ENCODE measurements at regions not wholly inside any gene's neighbourhood (a gene's known extent, or its start where the extent isn't known, plus 50 kb on each side); places are given as distances from the start of the nearest gene placed in this dataset.

DNA sequence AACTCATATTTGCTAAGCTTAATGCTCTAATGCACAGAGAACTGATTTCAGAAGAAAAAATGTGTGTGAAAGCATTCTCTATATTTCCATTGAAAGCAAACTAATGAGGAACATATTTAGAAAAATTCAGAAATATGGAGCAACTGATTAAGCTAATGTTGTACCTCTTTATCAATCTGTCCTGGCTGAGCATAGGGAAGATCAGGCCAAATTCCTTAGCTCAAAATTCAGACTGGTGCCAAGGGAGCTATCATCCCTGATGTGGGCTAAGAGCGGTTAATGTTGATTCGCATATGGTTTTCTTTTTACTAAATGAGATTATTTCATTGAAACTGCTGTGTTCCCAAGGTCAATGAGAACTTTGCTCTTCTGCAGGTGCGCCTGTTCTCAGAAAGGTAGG lies 93.9 kb upstream of the HS3ST5 start:
- Mint-ChIP-seq H3K36me3 (ENCODE audit: low read depth) (no peaks in the 10 kb centered on the region), H3K27ac (no peak overlapping the region), H3K27me3 (no peaks in the 10 kb centered on the region), H3K4me1 (no peaks in the 10 kb centered on the region), H3K4me3 (no peak overlapping the region), H3K9me3 (no peaks in the 10 kb centered on the region)
- no peak for DNase-seq
- ATAC-seq, result no peak

DNA sequence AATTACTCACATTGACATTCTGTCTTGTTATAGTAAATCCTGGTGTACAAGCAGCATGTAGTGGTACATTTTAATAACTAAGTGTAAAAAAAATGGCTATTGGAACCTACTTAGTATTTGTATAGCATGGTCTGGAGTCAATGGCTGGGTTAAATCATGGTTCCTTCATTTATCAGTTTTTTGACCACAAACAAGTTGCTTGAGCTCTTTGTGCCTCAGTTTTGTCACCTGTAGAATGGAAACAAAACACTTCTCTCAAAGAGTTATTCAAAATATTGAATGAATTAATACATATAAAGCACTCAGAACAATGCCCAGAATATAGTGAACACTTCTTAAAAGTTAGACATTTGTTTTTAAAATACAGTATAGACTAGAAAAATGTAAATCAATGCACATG lies 93.2 kb upstream of the HS3ST5 start:
- Mint-ChIP-seq H3K36me3 (ENCODE audit: low read depth) (no peaks in the 10 kb centered on the region), H3K9me3 (no peaks in the 10 kb centered on the region), H3K4me3 (no peak overlapping the region)

DNA sequence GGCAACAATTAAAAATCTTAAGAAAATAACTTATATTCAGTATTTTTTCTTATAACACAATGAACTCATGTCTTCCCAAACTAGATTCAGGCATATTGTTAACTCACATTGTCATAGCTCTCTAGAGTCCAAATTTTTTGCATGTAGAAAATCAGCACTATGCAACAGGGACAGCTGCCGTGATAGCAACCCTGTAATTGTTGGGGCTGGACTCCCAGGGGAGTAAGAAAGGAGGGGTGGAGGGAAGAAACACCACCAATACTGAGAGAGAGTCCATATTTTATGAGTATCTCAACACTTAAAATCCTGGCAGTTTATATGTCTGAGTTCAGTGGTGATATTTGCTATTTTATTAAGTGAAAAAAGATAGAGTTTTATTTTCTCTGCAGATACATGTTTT lies 89.6 kb upstream of the HS3ST5 start:
- DNase-seq (no peak), ATAC-seq (no peak)
- Mint-ChIP-seq H3K27ac (no peak overlapping the region), H3K36me3 (ENCODE audit: low read depth) (no peaks in the 10 kb centered on the region), H3K4me3 (no peak overlapping the region), H3K27me3 (no peaks in the 10 kb centered on the region), H3K4me1 (no peaks in the 10 kb centered on the region), H3K9me3 (no peaks in the 10 kb centered on the region)

More for the DNA sequence above, 93.2 kb upstream of the HS3ST5 start:
- no peak overlapping the region for H3K27ac Mint-ChIP-seq
- no peaks in the 10 kb centered on the region for H3K4me1 Mint-ChIP-seq
- no peak for ATAC-seq
- H3K27me3 Mint-ChIP-seq, result no peaks in the 10 kb centered on the region
- no peak for DNase-seq

GRCh38 chr6:114431641-114432040 lies 88.8 kb upstream of the HS3ST5 start:
- H3K4me1 Mint-ChIP-seq, result no peaks in the 10 kb centered on the region
- ATAC-seq (no peak), DNase-seq (no peak)
- H3K27ac Mint-ChIP-seq, result no peak overlapping the region
- no peaks in the 10 kb centered on the region for H3K36me3 Mint-ChIP-seq (ENCODE audit: low read depth)
- H3K4me3 Mint-ChIP-seq, result no peak overlapping the region
- H3K9me3 Mint-ChIP-seq, result no peaks in the 10 kb centered on the region
- no peaks in the 10 kb centered on the region for H3K27me3 Mint-ChIP-seq

DNA sequence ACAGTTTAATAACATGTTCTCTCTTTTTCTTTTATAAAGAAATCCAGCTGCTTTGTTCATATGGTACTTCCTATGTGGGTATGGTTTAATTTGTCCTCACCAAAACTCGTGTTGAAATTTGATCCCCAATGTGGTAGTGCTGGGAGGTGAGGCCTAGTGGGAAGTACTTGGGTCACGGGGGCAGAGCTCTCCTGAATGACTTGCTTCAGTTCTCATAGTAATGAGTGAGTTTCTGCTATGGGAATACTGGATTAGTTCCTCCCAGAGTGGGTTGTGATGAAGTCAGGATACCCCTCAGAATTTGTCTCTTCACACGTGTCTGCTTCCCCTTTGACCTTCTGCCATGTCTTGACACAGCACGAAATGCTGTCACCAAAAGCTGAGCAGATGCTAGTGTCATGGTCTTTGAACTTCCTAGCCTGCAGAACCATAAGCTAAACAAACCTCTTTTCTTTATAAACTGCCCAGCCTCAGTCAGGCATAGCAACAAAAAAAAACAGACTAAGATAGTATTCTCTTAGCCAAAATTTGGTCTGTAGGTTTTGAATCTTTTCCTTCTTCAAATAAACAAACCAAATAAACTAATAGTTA lies 87.8 kb upstream of the HS3ST5 start:
- H3K9me3 Mint-ChIP-seq, result peaks cover 4% of the 10 kb centered on the region
- H3K4me1 Mint-ChIP-seq, result no peaks in the 10 kb centered on the region
- DNase-seq, result no peak
- H3K27ac Mint-ChIP-seq, result no peak overlapping the region
- H3K27me3 Mint-ChIP-seq, result no peaks in the 10 kb centered on the region
- ATAC-seq, result no peak
- H3K36me3 Mint-ChIP-seq (ENCODE audit: low read depth), result no peaks in the 10 kb centered on the region
- H3K4me3 Mint-ChIP-seq, result no peak overlapping the region

GRCh38 chr6:114428341-114428740 lies 85.5 kb upstream of the HS3ST5 start:
- no peaks in the 10 kb centered on the region for H3K36me3 Mint-ChIP-seq (ENCODE audit: low read depth)
- H3K4me1 Mint-ChIP-seq, result no peaks in the 10 kb centered on the region
- no peak overlapping the region for H3K27ac Mint-ChIP-seq
- DNase-seq (no peak), ATAC-seq (no peak)
- H3K9me3 Mint-ChIP-seq, result peaks cover 4% of the 10 kb centered on the region
- H3K27me3 Mint-ChIP-seq, result no peaks in the 10 kb centered on the region
- H3K4me3 Mint-ChIP-seq, result no peak overlapping the region

GRCh38 chr6:114421199-114421598 lies 78.4 kb upstream of the HS3ST5 start:
- H3K4me3 Mint-ChIP-seq, result no peak overlapping the region
- DNase-seq (no peak), ATAC-seq (no peak)
- H3K4me1 Mint-ChIP-seq, result no peaks in the 10 kb centered on the region
- H3K27ac Mint-ChIP-seq, result no peak overlapping the region
- peaks cover 4% of the 10 kb centered on the region for H3K9me3 Mint-ChIP-seq
- H3K36me3 Mint-ChIP-seq (ENCODE audit: low read depth), result no peaks in the 10 kb centered on the region
- no peaks in the 10 kb centered on the region for H3K27me3 Mint-ChIP-seq

DNA sequence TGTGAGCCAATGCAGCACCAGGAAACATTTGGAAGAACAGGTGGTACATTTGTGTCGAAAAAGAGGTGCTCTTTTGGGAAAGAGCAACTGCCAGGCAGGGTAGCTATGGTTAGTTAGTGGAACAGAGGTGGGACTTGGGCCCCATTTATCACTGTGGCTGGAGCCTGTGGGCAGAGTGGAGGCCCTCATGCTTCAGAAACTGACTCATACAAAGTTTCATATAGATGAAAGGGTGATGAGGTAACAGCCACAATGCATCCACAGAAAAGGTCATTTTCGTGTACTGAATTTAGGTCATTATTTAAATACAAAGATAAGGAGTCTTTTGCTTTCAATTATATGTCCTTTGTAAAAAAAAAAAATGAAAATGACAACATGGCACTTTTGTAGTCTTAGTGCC lies 76.4 kb upstream of the HS3ST5 start:
- Mint-ChIP-seq H3K36me3 (ENCODE audit: low read depth) (no peaks in the 10 kb centered on the region), H3K4me3 (no peak overlapping the region), H3K4me1 (no peaks in the 10 kb centered on the region), H3K9me3 (no peaks in the 10 kb centered on the region), H3K27me3 (peaks cover 2% of the 10 kb centered on the region), H3K27ac (no peak overlapping the region)
- peak; percentile 1 for DNase-seq
- peak; percentile 80 for ATAC-seq

DNA sequence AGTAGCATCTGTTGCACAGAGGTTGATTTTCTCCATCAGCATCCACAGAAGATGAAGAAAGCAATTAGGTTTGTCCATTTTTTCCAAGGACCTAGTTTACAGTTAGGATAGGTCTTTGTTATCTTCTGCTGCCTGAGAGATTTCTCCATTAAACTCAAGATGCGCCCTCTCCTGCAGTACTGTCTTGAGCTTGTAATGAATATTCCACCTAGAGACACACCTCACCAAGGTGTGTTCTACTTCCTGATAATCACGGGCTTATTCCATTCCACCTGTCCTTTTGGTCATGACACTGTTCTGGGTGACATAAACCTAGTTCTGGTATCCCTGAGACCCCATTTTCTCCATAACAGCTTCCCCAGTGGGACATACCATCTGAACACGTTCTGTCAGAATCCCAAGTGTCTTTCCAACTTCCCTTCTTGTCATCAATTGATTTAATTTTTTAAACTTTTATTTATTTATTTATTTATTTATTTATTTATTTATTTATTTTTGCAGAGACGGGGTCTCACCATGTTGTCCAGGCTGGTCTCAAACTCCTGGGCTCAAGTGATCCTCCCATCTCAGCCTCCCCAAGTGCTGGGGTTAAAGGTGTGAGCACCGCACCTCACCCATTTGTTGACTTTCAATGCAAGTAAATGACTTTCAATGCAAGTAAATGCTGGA lies 75.6 kb upstream of the HS3ST5 start:
- DNase-seq (no peak), ATAC-seq (no peak)
- no peak overlapping the region for H3K4me3 Mint-ChIP-seq
- H3K9me3 Mint-ChIP-seq, result no peaks in the 10 kb centered on the region
- peaks cover 2% of the 10 kb centered on the region for H3K27me3 Mint-ChIP-seq
- no peaks in the 10 kb centered on the region for H3K4me1 Mint-ChIP-seq
- H3K36me3 Mint-ChIP-seq (ENCODE audit: low read depth), result no peaks in the 10 kb centered on the region
- no peak overlapping the region for H3K27ac Mint-ChIP-seq

DNA sequence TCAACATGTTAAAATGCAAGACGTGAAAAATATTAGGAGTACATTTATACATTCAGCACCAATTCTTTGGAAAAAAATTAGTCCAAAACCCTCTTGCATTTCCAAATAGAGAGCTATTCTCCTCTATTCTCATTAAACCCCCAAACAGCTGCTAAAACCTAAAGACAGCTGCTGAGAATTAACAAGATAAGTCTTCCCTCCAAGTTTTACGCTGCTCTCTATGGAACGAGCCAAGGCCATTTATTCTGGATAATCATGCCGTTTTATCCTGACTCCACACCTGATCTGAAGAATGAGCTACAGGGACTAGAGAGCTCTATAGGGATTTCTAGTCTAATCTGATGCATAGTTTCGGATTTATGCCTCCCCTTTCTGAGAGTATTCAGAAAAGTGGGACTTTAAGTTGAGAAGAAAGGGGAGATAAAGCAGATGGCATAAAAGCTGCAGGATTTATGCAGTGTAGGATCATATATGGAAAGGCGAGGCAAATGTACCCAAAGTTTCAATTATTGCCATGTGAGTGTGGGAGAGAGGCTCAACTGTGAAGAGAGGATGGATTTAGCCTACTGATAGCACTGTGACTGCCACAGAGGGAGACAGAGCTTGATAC lies 64.7 kb upstream of the HS3ST5 start:
- Mint-ChIP-seq H3K4me1 (no peaks in the 10 kb centered on the region), H3K4me3 (no peak overlapping the region), H3K27me3 (no peaks in the 10 kb centered on the region), H3K9me3 (no peaks in the 10 kb centered on the region), H3K36me3 (ENCODE audit: low read depth) (no peaks in the 10 kb centered on the region), H3K27ac (no peak overlapping the region)
- DNase-seq (no peak), ATAC-seq (no peak)

DNA sequence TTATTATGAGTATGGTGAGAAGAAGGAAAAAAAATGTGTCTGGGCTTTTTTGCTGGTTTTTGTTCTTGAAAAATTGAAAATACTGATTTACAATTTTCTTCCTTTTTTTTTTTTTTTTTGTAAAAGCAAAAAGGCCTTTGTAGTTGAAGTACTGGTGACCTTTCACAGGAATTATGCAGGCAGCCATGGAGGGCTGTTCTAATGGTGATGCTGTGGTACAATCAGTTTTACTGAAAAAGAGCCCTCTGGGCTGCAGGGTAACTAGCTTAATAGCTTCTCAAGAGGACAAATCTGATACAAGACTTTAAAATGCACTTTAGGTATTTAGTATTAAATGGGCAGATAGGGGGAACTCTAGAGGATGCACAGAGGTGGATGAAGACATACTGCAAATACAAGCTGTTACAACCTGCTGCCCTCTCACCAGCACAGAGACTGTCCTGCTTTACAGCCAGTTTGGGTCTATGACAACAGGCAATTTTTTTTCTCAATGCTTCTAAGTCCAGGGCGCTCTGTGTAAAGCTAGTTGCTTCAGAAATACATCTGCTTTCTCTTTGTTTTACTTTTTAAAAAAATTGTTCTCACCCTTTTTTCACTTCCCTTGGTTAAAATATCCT lies 61.6 kb upstream of the HS3ST5 start:
- ATAC-seq (no peak), DNase-seq (no peak)
- H3K4me1 Mint-ChIP-seq, result no peaks in the 10 kb centered on the region
- H3K27me3 Mint-ChIP-seq, result no peaks in the 10 kb centered on the region
- no peaks in the 10 kb centered on the region for H3K36me3 Mint-ChIP-seq (ENCODE audit: low read depth)
- H3K27ac Mint-ChIP-seq, result no peak overlapping the region
- no peaks in the 10 kb centered on the region for H3K9me3 Mint-ChIP-seq
- H3K4me3 Mint-ChIP-seq, result no peak overlapping the region

DNA sequence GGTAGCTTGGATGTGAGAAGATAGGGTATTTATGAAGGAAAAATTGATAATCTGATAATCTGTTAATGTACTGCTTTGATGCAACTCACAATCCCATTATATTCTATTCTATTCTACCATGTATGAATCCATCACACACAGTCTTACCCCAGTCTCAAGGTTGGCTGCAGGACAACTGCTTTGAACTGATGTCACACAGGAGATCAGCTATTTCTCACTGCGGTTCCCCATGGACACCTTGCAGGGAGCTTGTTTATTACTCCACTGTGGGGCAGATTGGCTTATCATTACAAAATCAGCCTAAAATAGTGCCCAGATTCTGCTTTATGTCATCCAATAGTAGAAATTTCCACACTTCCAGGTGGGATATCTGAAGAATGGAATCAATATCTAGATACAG lies 61.0 kb upstream of the HS3ST5 start:
- Mint-ChIP-seq H3K4me1 (no peaks in the 10 kb centered on the region), H3K27me3 (no peaks in the 10 kb centered on the region), H3K9me3 (no peaks in the 10 kb centered on the region), H3K27ac (no peak overlapping the region), H3K36me3 (ENCODE audit: low read depth) (no peaks in the 10 kb centered on the region), H3K4me3 (no peak overlapping the region)
- ATAC-seq (no peak), DNase-seq (no peak)

GRCh38 chr6:114398481-114398880 lies 55.7 kb upstream of the HS3ST5 start:
- Mint-ChIP-seq H3K4me3 (no peak overlapping the region), H3K27me3 (no peaks in the 10 kb centered on the region), H3K27ac (no peak overlapping the region), H3K36me3 (ENCODE audit: low read depth) (no peaks in the 10 kb centered on the region), H3K9me3 (no peaks in the 10 kb centered on the region), H3K4me1 (no peaks in the 10 kb centered on the region)
- ATAC-seq (no peak), DNase-seq (no peak)
